H9 (cell line): ENCODE measurements at regions not wholly inside any gene's neighbourhood (a gene's known extent, or its start where the extent isn't known, plus 50 kb on each side); places are given as distances from the start of the nearest gene placed in this dataset.

Source experiments
- DNase-seq: peaks from one replicate; pipeline ENCODE4 v3.0.0-alpha.2; 2017
- H2AFZ ChIP-seq: one replicate; pipeline ENCODE4 v1.6.1; 2013; ENCODE audit warnings: mild to moderate bottlenecking, low read length, control low read depth, moderate library complexity
- H2AK5ac ChIP-seq: 2 replicates; pipeline ENCODE4 v1.6.1; 2013; ENCODE audit warnings: low read length, control low read depth, mixed read lengths; ENCODE audit not compliant: insufficient read length
- H2BK120ac ChIP-seq: one replicate; pipeline ENCODE4 v1.6.1; 2013; ENCODE audit warnings: low read depth, mild to moderate bottlenecking, low read length, control low read depth, inconsistent platforms; ENCODE audit not compliant: poor library complexity, severe bottlenecking
- H2BK12ac ChIP-seq: 2 replicates; pipeline ENCODE4 v1.6.1; 2013; ENCODE audit warnings: low read length, control low read depth, mixed read lengths, low read depth; ENCODE audit not compliant: insufficient read length
- H2BK15ac ChIP-seq: 2 replicates; pipeline ENCODE4 v1.6.1; 2013; ENCODE audit warnings: low read depth, low read length, control low read depth
- H2BK20ac ChIP-seq: one replicate; pipeline ENCODE4 v1.6.1; 2013; ENCODE audit warnings: low read depth, mild to moderate bottlenecking, low read length, control low read depth, inconsistent platforms; ENCODE audit not compliant: poor library complexity, severe bottlenecking
- H2BK5ac ChIP-seq: 2 replicates; pipeline ENCODE4 v1.6.1; 2013; ENCODE audit warnings: low read length, control low read depth, mixed read lengths; ENCODE audit not compliant: insufficient read length
- H3K14ac ChIP-seq: 2 replicates; pipeline ENCODE4 v1.6.1; 2013; ENCODE audit warnings: low read length, control low read depth; ENCODE audit not compliant: insufficient read depth
- H3K18ac ChIP-seq: 2 replicates; pipeline ENCODE4 v1.6.1; 2013; ENCODE audit warnings: low read depth, mild to moderate bottlenecking, mixed read lengths, low read length, control low read depth; ENCODE audit not compliant: insufficient read length
- H3K23ac ChIP-seq: 2 replicates; pipeline ENCODE4 v1.6.1; 2013; ENCODE audit warnings: low read length, control low read depth, mixed read lengths, low read depth; ENCODE audit not compliant: insufficient read length
- H3K23me2 ChIP-seq: 2 replicates; pipeline ENCODE4 v1.6.1; 2013; ENCODE audit warnings: low read depth, mild to moderate bottlenecking, mixed read lengths, low read length, control low read depth; ENCODE audit not compliant: insufficient read length, poor library complexity, severe bottlenecking
- H3K27ac ChIP-seq: 2 replicates; pipeline ENCODE4 v1.5.1; 2013; ENCODE audit warnings: low read length, control low read depth, mixed read lengths, low read depth; ENCODE audit not compliant: insufficient read length
- H3K27me3 ChIP-seq: 2 replicates; pipeline ENCODE4 v1.6.1; 2013; ENCODE audit warnings: low read length, control low read depth, inconsistent platforms; ENCODE audit not compliant: insufficient read depth
- H3K4ac ChIP-seq: 2 replicates; pipeline ENCODE4 v1.6.1; 2013; ENCODE audit warnings: low read depth, mild to moderate bottlenecking, control low read depth, inconsistent platforms, low read length, moderate library complexity
- H3K4me1 ChIP-seq: 2 replicates; pipeline ENCODE4 v1.6.1; 2013; ENCODE audit warnings: low read length, control low read depth, inconsistent platforms; ENCODE audit not compliant: insufficient read depth
- H3K4me2 ChIP-seq: 2 replicates; pipeline ENCODE4 v1.6.1; 2013; ENCODE audit warnings: low read length, control low read depth, mixed read lengths; ENCODE audit not compliant: insufficient read length, insufficient read depth
- H3K56ac ChIP-seq: 2 replicates; pipeline ENCODE4 v1.6.1; 2013; ENCODE audit warnings: low read depth, mild to moderate bottlenecking, mixed read lengths, low read length, control low read depth; ENCODE audit not compliant: insufficient read length
- H3K79me1 ChIP-seq: 2 replicates; pipeline ENCODE4 v1.6.1; 2013; ENCODE audit warnings: low read depth, mild to moderate bottlenecking, moderate library complexity, low read length, control low read depth, inconsistent platforms; ENCODE audit not compliant: insufficient read depth, poor library complexity, severe bottlenecking
- H3K79me2 ChIP-seq: 2 replicates; pipeline ENCODE4 v1.6.1; 2013; ENCODE audit warnings: low read length, control low read depth, inconsistent platforms; ENCODE audit not compliant: insufficient read depth
- H3K9ac ChIP-seq: 2 replicates; pipeline ENCODE4 v1.6.1; 2013; ENCODE audit warnings: low read length, control low read depth, mixed read lengths; ENCODE audit not compliant: insufficient read length; ENCODE audit errors: extremely low read depth
- H3K9me3 ChIP-seq: one replicate; pipeline ENCODE4 v1.6.1; 2013; ENCODE audit warnings: low read depth, low read length, inconsistent platforms; ENCODE audit not compliant: control insufficient read depth
- H3T11ph ChIP-seq: one replicate; pipeline ENCODE4 v1.6.1; 2013; ENCODE audit warnings: mild to moderate bottlenecking, low read length, control low read depth, inconsistent platforms
- H4K20me1 ChIP-seq: one replicate; pipeline ENCODE4 v1.6.1; 2013; ENCODE audit not compliant: control insufficient read depth, insufficient read length, insufficient read depth
- H4K5ac ChIP-seq: 2 replicates; pipeline ENCODE4 v1.6.1; 2013; ENCODE audit warnings: low read depth, mild to moderate bottlenecking, mixed read lengths, low read length, control low read depth; ENCODE audit not compliant: insufficient read length
- H4K8ac ChIP-seq: replicated peaks from 2 replicates; pipeline ENCODE4 v1.6.1; 2013; ENCODE audit warnings: low read length, control low read depth, mixed read lengths, low read depth; ENCODE audit not compliant: insufficient read length
- H4K91ac ChIP-seq: 2 replicates; pipeline ENCODE4 v1.6.1; 2013; ENCODE audit warnings: low read depth, mild to moderate bottlenecking, moderate library complexity, mixed read lengths, low read length, control low read depth; ENCODE audit not compliant: insufficient read length
- H3K27ac Mint-ChIP-seq, 3 experiments: 2 replicates in 2 of 3; 3 replicates in 1 of 3; pipeline ENCODE4 v1.8.0; 2020 to 2021; ENCODE audit warnings: mixed read lengths in 3 of 3, mild to moderate bottlenecking in 1 of 3, moderate library complexity in 1 of 3
- H3K27me3 Mint-ChIP-seq: 2 replicates; pipeline ENCODE4 v1.8.0; 2021; ENCODE audit warnings: low read depth, mild to moderate bottlenecking, moderate library complexity, mixed read lengths
- H3K36me3 Mint-ChIP-seq, 3 experiments: 2 replicates in 2 of 3; 3 replicates in 1 of 3; pipeline ENCODE4 v1.8.0; 2020 to 2021; ENCODE audit warnings: low read depth in 3 of 3, mixed read lengths in 3 of 3; ENCODE audit not compliant: insufficient read depth in 1 of 3
- H3K4me1 Mint-ChIP-seq, 2 experiments: 2 replicates each; pipeline ENCODE4 v1.8.0; 2020; ENCODE audit warnings: mixed read lengths in 2 of 2
- H3K4me3 Mint-ChIP-seq, 2 experiments: 2 replicates in 1 of 2; 3 replicates in 1 of 2; pipeline ENCODE4 v1.8.0; 2020 to 2021; ENCODE audit warnings: mild to moderate bottlenecking in 2 of 2, mixed read lengths in 2 of 2, moderate library complexity in 1 of 2
- H3K9me3 Mint-ChIP-seq, 2 experiments: 2 replicates in 1 of 2; 3 replicates in 1 of 2; pipeline ENCODE4 v1.8.0; 2020; ENCODE audit warnings: mild to moderate bottlenecking in 2 of 2, mixed read lengths in 2 of 2, moderate library complexity in 1 of 2
- CTCF ChIP-seq: fragments of 200-600 bp; sonication (generic); conservative IDR thresholded peaks from 3 replicates; pipeline ENCODE4 v1.8.0; 2021; ENCODE audit warnings: antibody characterized with exemption, mild to moderate bottlenecking
- WGBS: extraction: QIAGEN DNeasy Blood & Tissue Kit; methylation state at CpG from one replicate; pipeline ENCODE4 v1.1.7; 2013; ENCODE audit warnings: missing lambda C conversion rate, low lambda C conversion rate, mixed read lengths; ENCODE audit not compliant: insufficient read length; ENCODE audit errors: extremely low coverage; 5-methylcytosine and 5-hydroxymethylcytosine counted together

DNA sequence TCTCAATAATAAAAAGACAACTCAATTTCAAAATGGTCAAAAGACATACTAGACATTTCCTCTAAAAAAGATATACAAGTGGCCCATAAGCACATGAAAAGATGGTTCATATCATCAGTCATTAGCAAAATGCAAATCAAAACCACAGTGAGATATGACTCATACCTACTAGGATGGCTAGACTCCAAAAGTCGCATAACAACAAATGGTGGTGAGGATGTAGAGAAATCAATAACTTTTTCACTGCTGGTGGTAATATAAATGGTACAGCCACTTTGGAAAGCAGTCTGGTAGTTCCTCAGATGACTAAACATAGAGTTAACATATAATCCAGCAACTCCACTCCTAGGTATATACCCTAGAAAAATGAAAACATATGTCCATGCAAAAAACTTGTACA lies 242.3 kb upstream of the NOL4 start:
- Histone ChIP-seq H3K4ac (no peak overlapping the region), H3K27me3 (no peaks in the 10 kb centered on the region), H4K8ac (no peak overlapping the region), H3K18ac (no peak overlapping the region), H2AK5ac (no peak overlapping the region), H3K23me2 (no peaks in the 10 kb centered on the region), H3K9ac (no peak overlapping the region), H2BK12ac (no peak overlapping the region), H3K79me1 (no peaks in the 10 kb centered on the region), H2BK20ac (no peak overlapping the region), H3K27ac (no peak overlapping the region), H4K5ac (no peak overlapping the region), H3T11ph (no peak overlapping the region), H3K23ac (no peak overlapping the region), H4K20me1 (no peaks in the 10 kb centered on the region), H2BK5ac (no peak overlapping the region), H2AFZ (no peak overlapping the region), H3K56ac (no peak overlapping the region), H3K79me2 (no peaks in the 10 kb centered on the region), H3K4me1 (no peaks in the 10 kb centered on the region), H3K9me3 (no peaks in the 10 kb centered on the region), H2BK15ac (no peak overlapping the region), H3K4me2 (no peak overlapping the region), H2BK120ac (no peak overlapping the region), H4K91ac (no peak overlapping the region), H3K14ac (no peak overlapping the region)
- Mint-ChIP-seq H3K36me3 (peaks cover 2 to 21% (median 7%) of the 10 kb centered on the region in 3 experiments; a peak in 5 of 7 replicates), H3K4me3 (no peak overlapping the region), H3K9me3 (peaks cover 3 to 14% of the 10 kb centered on the region in 2 experiments; a peak in 3 of 5 replicates), H3K27me3 (no peaks in the 10 kb centered on the region), H3K27ac (no peak overlapping the region), H3K4me1 (no peaks in the 10 kb centered on the region)
- WGBS = no CpG with 5 or more reads among the region's 1 CpG
- TF ChIP-seq CTCF = no peak
- DNase-seq = no peak
